NB4 (cell line): ENCODE measurements at regions not wholly inside any gene's neighbourhood (a gene's known extent, or its start where the extent isn't known, plus 50 kb on each side); places are given as distances from the start of the nearest gene placed in this dataset.

ENCODE experiments used
- MYC ChIP-seq: IDR thresholded peaks from 2 replicates; pipeline ENCODE4 v1.6.1; 2011; ENCODE audit warnings: low read depth, low read length
- POLR2A ChIP-seq: IDR thresholded peaks from 2 replicates; pipeline ENCODE4 v1.6.1; 2011; ENCODE audit warnings: mild to moderate bottlenecking; ENCODE audit not compliant: insufficient read length; ENCODE audit errors: extremely low read depth
- TF ChIP-seq, protein P1 (sequence below): IDR thresholded peaks from one replicate; pipeline ENCODE4 v1.5.1; 2012; ENCODE audit warnings: low read depth, low read length
- TF ChIP-seq, protein P2 (sequence below): IDR thresholded peaks from 2 replicates; pipeline ENCODE4 v1.6.1; 2011; ENCODE audit warnings: low read depth, low read length

GRCh38 chr2:219835493-219835892 lies 208.1 kb downstream of the SLC4A3 start:
- TF ChIP-seq, protein P1, sequence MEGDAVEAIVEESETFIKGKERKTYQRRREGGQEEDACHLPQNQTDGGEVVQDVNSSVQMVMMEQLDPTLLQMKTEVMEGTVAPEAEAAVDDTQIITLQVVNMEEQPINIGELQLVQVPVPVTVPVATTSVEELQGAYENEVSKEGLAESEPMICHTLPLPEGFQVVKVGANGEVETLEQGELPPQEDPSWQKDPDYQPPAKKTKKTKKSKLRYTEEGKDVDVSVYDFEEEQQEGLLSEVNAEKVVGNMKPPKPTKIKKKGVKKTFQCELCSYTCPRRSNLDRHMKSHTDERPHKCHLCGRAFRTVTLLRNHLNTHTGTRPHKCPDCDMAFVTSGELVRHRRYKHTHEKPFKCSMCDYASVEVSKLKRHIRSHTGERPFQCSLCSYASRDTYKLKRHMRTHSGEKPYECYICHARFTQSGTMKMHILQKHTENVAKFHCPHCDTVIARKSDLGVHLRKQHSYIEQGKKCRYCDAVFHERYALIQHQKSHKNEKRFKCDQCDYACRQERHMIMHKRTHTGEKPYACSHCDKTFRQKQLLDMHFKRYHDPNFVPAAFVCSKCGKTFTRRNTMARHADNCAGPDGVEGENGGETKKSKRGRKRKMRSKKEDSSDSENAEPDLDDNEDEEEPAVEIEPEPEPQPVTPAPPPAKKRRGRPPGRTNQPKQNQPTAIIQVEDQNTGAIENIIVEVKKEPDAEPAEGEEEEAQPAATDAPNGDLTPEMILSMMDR, result no peak
- TF ChIP-seq POLR2A (no peak), MYC (no peak)
- TF ChIP-seq, protein P2, sequence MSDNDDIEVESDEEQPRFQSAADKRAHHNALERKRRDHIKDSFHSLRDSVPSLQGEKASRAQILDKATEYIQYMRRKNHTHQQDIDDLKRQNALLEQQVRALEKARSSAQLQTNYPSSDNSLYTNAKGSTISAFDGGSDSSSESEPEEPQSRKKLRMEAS, result no peak
